Iris pigment epithelial cell (primary cell): ENCODE measurements at regions not wholly inside any gene's neighbourhood (a gene's known extent, or its start where the extent isn't known, plus 50 kb on each side); places are given as distances from the start of the nearest gene placed in this dataset.
A peak's percentile ranks its signal among the peaks of the same experiment; 100 is the strongest.
"Not testable (repeated sequence)": the region's sequence is repeated elsewhere in the genome, so short reads cannot be mapped to it uniquely, and the experiment has no call there.

Experiments used
- DNase-seq: peaks from one replicate; pipeline ENCODE4 v3.0.0-alpha.2; 2011; ENCODE audit warnings: low read depth

- no peak for DNase-seq
Measured at GRCh38 chr12:68387338-68387737, 55.2 kb upstream of the MDM1 start.

- DNase-seq: no peak
Measured at GRCh38 chr12:68389305-68389704, 57.1 kb upstream of the MDM1 start.

DNA sequence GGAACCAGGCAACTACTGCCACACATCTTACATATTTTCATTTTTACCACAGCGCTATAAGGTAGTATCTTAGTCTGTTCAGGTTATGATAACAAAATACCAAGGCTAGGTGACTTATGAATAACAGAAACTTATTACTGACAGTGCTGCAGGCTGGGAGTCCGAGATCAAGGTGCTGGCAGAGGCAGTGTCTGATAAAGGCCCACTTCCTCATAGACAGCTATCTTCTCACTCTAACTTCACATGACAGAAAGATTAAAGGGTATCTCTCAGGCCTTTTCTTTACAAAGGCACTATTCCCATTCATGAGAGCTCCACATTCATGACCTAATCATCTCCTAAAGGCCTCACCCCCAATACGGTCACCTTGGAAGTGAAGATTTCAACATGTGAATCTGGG, 59.8 kb upstream of the MDM1 start:
- no peak for DNase-seq

GRCh38 chr12:68392376-68392775, 60.2 kb upstream of the MDM1 start:
- DNase-seq: no peak

DNA sequence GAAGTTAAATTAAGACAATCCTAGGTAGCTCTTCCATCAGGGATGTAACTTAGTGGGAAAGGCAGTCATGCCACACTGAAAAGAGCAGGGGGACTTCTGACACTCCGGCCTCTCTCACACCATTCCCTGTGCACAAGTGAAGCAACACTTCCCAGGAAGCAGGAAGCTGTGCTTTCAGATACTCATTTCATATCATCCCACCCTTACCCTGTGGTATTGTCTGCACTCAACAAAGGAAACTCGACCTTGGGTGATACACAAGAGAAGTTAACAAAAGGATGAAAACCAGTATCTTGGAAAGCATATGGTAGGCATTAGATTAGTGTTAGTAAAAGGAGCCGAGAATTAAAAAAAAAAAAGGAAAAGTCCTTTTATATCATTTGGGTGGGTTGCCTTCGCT, 61.3 kb upstream of the MDM1 start:
- no peak for DNase-seq

GRCh38 chr12:68397566-68398158, 65.5 kb upstream of the MDM1 start:
- no peak for DNase-seq

- DNase-seq: not testable (repeated sequence)
Measured at GRCh38 chr12:68398689-68399088, 66.5 kb upstream of the MDM1 start.

DNA sequence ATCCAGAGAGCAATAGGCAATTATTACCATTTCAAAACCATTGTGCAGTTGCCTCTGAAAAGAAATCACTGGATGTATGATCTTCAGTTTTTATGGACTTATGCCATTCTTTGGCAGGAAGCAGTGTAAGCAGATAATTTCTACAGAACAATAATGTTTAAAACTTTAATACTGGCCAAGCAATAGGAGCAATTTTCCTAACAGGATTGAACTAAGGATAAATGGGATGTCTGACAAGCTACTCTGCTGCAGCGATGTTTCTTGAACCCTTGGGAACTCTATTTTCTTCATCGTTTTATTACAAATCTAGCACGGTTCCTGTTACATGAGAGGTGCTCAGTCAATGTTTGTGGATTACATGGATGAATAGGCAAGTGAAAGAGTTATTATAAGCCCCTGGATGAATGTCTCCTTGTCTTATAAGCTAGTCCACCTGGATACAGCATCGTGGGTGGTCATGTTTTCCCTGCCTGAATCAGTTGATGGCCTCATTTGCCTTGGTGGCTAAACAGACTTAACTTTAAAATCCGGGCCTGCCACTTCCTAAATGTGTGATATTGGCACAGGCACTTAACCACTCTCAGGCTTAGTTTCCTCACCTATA, 68.2 kb upstream of the MDM1 start:
- DNase-seq: no peak

DNA sequence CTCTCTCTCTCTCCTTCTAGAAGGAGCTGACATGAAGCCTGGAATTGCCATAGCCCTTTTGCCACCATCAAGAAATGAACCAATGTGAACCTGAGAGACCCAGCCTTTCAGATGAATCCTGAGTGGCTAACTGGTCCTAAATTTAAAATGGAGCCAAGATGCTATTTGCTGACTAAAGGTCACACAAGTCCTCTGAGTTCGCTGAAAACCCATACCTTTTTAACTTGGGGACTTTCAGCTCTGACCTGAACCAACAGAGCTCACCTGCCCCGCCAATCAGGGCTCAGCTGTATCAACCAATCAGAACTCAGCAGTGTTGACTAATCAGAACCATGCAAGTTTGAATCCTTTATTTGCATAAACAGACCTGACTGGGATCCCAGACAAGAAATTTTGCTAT, 70.3 kb upstream of the MDM1 start:
- no peak for DNase-seq

DNA sequence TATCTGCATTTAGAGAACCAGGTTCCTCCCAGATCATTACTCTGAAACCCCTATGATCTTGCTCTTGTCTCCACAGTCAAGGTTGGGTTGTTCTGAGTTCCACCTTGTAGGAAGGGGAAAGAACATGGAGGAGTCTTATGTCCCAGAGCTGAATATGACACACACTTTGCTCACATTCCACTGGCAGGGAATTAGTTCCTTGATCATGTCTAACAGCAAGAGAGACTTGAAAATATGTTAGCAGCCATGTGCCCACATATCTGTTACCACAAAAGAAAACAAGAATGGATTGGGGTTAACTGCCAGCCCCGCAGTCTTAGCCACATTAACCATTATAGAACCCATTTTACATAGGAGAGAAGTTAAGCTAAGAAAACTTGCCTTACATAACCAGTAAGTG, 71.1 kb upstream of the MDM1 start:
- DNase-seq: no peak

DNA sequence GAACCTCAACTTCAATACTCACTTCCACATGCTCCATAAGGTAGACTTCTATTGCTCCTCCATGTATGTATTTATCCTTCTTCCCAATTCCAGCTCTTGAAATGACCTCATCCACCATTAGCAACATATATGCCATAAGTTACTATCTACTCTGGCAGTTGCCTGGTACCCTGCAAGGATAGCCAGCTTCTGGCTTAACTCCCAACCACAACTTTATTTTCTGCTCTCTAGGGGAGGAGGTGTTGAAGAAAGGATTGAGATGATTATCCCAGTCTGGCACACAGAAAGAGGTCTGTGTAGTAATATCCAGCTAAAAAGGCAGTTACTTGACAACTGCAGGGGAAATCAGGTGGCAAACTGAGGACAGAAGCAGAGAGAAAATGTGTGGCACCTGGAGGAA, 71.5 kb upstream of the MDM1 start:
- DNase-seq: no peak

- DNase-seq: peak; percentile 56
Measured at GRCh38 chr12:68405343-68405781, 73.2 kb upstream of the MDM1 start.

- peak; percentile 91 for DNase-seq
Measured at GRCh38 chr12:68406134-68406576, 74.0 kb upstream of the MDM1 start.

DNA sequence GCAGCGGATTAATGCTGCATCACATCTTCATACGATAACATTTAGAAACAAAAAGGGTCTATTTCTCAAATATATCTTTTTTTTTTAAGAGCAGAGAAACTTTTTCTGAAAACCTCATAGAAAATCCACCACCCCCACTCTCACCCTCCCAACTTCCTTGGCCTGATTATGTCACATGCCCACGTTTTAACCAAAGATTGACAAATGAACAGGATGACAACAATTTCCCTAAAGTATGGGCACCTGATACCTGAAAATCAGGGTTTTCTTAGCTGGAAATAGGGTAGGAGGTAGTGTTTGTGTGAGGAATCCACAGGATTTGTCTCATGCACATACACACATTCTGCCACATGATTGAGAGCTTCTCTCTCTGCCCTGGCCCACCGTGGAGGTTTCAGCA, 74.7 kb upstream of the MDM1 start:
- no peak for DNase-seq

DNA sequence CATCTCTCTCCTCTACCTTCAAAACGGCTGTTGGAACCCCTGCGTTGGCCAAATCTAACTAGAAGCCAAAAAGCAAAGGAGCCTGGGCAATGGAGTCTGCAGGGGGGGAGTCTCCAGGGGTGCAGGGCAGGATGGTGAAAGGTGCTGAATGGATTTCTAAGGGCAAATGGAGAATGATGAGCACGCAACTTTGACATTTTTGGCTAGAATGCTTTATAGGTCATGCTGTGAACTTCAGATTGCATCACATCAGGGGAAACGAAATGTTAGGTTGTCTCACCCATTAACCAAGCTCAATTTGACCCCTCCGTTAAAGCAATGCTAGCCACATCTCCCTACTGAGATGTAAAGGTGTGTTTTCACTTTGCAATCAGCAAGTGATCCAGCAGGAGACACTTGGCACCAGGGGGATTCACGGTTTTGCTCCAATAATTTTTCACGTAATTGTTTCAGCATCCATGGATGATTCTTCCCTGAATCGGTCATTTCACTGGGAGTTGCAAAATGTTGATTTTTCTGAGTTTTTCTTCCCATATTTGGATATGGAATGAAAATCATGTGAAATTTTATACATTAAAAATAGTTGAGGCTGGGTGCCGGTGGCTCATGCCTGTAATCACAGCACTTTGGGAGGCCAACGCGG, 78.0 kb upstream of the MDM1 start:
- DNase-seq: no peak

DNA sequence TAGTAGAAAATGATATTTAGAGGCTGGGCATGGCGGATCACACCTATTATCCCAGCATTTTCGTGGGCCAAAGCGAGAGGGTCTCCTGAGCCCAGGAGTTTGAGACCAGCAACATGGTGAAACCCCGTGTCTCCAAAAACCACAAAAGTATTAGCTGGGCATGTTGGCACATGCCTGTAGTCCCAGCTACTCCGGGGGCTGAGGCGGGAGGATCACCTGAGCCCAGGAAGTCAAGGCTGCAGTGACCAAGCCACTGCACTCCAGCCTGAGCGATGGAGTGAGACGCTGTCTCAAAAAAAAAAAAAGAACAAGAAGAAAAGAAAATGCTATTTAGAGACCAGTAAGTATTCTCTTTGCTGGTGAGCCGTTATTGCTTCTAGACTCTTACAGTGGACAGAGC, 79.2 kb upstream of the MDM1 start:
- DNase-seq: no peak

DNA sequence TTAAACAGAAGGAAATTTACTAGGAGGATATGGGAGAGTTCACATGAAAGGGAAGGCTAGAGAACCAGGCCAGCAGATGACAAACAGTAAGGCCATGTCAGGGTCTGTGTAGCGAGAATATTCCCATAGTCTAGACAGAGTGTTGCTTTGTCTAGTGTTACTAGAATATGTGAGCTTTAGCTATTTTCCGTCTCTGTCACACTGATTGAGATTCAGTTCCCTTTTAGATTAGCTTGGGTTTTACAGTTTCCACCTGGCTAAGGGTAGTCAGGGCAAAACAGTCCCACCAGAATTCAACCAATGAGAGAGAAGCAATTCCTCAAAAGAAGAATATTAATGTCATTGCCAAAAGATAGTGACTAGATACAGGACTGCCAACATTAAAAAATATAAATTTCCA, 82.8 kb upstream of the MDM1 start:
- DNase-seq: no peak

GRCh38 chr12:68416350-68416749, 84.2 kb upstream of the MDM1 start:
- no peak for DNase-seq

DNA sequence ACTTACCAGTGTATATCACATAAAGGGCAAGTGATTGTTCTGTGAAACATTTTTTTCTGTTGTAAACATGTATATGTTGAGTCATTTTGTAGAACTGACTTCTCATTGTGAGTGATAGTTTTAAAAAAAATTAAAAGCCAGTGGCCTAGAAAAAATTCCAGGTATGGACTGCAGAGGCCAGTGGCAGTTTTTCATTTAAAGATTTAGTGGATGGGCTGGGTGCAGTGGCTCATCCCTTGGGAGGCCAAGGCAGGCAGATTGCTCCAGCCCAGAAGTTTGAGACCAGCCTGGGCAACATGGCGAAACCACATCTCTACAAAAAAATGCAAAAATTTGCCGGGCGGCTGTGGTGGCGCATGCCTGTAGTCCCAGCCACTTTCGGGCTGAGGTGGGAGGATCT, 84.7 kb upstream of the MDM1 start:
- peak; percentile 49 for DNase-seq

GRCh38 chr12:68418137-68418460, 85.9 kb upstream of the MDM1 start:
- no peak for DNase-seq

GRCh38 chr12:68420225-68421010, 88.3 kb upstream of the MDM1 start:
- peak; percentile 65 for DNase-seq

DNA sequence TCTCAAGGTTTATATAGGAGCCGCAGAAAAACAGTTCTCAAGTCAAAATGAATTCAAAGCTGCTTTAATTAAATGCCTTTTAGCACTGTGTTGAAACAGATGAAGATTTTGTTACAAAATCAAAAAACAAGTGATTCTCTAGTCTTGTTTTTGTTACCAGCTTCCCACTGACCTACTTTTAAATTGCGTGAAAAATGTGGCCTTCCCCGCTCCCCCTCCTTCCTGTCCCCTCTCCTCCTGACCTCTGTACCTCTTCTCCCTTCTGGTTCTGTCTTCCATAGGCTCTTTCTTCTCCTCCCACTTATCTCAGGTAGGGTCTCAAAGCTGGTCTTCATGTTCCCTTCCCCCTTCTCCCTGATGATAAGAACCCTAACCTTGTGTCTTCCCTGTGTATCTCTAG, 90.0 kb upstream of the MDM1 start:
- DNase-seq: no peak

- DNase-seq: peak; percentile 35
Measured at GRCh38 chr12:68422956-68423574, 90.9 kb upstream of the MDM1 start.
